GM13977 (cell line): ENCODE measurements at regions not wholly inside any gene's neighbourhood (a gene's known extent, or its start where the extent isn't known, plus 50 kb on each side); places are given as distances from the start of the nearest gene placed in this dataset.
"Not testable (repeated sequence)": the region's sequence is repeated elsewhere in the genome, so short reads cannot be mapped to it uniquely, and the experiment has no call there.

Experiments used
- DNase-seq: peaks from one replicate; pipeline ENCODE4 v3.0.0; 2012; ENCODE audit warnings: low spot score
- in situ Hi-C: fragments of 300-500 bp; cut with MboI; formaldehyde crosslinking; loops from one replicate; pipeline ENCODE4 v1.12.0; 2022; ENCODE audit warnings: low sequenced_read_pairs, low pct_unique_long_range_greater_than_20kb, mixed read lengths, inconsistent platforms; ENCODE audit not compliant: unreplicated experiment
- TF ChIP-seq, protein P1 (sequence below): IDR thresholded peaks from 2 replicates; pipeline ENCODE4 v1.5.1; 2012; ENCODE audit warnings: mild to moderate bottlenecking, control low read depth; ENCODE audit not compliant: insufficient read depth; ENCODE audit errors: extremely low read depth, missing control alignments

GRCh38 chr22:11613898-11614755 is 3913.9 kb upstream of the OR11H1 start:
- TF ChIP-seq, protein P1, sequence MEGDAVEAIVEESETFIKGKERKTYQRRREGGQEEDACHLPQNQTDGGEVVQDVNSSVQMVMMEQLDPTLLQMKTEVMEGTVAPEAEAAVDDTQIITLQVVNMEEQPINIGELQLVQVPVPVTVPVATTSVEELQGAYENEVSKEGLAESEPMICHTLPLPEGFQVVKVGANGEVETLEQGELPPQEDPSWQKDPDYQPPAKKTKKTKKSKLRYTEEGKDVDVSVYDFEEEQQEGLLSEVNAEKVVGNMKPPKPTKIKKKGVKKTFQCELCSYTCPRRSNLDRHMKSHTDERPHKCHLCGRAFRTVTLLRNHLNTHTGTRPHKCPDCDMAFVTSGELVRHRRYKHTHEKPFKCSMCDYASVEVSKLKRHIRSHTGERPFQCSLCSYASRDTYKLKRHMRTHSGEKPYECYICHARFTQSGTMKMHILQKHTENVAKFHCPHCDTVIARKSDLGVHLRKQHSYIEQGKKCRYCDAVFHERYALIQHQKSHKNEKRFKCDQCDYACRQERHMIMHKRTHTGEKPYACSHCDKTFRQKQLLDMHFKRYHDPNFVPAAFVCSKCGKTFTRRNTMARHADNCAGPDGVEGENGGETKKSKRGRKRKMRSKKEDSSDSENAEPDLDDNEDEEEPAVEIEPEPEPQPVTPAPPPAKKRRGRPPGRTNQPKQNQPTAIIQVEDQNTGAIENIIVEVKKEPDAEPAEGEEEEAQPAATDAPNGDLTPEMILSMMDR = no peak
- DNase-seq = no peak
- in situ Hi-C loops = no loop called here

- in situ Hi-C loops, DNase-seq: not testable (repeated sequence)
Measured at GRCh38 chr22:11614798-11615433, 3913.1 kb upstream of the OR11H1 start.

- TF ChIP-seq, protein P1 = no peak
Measured at GRCh38 chr22:11616811-11617210, 3911.2 kb upstream of the OR11H1 start.

GRCh38 chr22:11618322-11618662 is 3909.7 kb upstream of the OR11H1 start:
- in situ Hi-C loops, DNase-seq: not testable (repeated sequence)

More at GRCh38 chr22:11616811-11617210, 3911.2 kb upstream of the OR11H1 start:
- DNase-seq = no peak
- in situ Hi-C loops = no loop called here

GRCh38 chr22:11618688-11619087 is 3909.3 kb upstream of the OR11H1 start:
- DNase-seq, in situ Hi-C loops: not testable (repeated sequence)

DNA sequence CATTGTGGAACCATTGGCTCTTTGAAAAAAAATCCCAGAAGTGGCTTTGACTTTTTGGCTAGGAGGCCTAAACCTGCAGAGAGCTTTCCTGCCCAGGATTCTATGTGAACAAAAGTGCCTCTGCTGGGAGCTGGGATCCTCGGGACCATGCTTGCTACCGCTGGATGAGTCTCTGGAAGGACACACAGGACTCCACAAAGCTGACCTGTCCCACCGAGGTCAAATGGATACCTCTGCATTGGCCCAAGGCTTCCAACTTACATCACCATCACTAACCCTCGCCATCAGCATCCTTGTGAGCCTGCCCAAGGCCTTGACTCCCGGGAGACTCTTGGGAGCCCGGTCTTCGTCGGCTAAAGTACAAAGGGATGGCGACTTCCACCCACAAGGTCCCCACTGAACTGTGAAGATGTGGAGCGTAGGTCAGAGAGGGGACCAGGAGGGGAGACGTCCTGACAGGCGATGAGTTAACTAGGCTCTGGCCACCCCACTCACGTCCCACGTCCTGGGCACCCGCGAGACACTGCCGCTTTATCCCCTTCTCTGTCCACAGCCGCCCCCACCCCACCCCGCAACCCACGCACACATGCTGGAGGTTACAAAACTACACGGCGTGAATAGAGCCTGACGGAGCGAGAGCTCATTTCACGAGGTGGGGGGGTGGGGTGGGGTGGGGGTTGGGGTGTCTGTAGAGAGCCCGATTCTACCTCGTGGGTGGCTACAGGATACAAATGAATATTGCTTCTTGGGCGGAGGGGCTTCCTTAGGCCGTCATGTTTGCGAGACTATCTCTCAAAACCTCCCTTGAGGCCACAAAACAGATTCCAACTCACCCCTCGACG is 3906.8 kb upstream of the OR11H1 start:
- DNase-seq, in situ Hi-C loops: not testable (repeated sequence)

DNA sequence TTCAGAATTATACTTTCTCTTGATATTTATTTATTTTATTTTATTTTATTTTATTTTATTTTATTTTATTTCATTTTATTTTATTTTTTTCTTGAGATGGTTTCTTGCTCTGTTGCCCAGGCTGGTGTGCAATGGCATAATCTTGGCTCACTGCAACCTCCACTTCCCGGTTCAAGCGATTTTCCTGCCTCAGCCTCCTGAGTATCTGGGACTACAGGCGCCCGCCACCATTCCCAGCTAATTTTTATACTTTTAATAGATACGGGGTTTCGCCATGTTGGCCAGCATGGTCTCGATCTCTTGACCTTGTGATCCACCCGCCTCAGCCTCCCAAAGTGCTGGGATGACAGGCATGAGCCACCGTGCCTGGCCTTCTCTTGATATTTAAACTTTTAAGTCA is 3905.2 kb upstream of the OR11H1 start:
- DNase-seq, in situ Hi-C loops: not testable (repeated sequence)

GRCh38 chr22:11625711-11626421 is 3902.1 kb upstream of the OR11H1 start:
- DNase-seq, in situ Hi-C loops: not testable (repeated sequence)

DNA sequence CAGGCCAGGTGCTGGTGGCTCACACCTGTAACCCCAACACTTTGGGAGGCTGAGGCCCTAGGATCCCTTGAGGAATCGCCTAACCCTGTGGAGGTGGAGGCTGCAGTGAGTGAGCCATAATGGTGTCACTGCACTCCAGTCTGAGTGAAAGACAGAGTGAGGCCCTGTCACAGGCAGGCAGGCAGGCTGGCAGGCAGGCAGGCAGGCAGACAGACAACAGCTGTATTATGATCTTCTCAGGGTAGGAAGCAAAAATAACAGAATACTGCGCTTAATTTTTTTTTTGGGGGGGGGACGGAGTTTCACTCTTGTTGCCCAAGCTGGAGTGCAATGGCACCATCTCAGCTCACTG is 3901.6 kb upstream of the OR11H1 start:
- TF ChIP-seq, protein P1 = no peak
- no peak for DNase-seq
- in situ Hi-C loops = no loop called here

GRCh38 chr22:11627036-11627435 is 3901.0 kb upstream of the OR11H1 start:
- DNase-seq, in situ Hi-C loops: not testable (repeated sequence)
